ENCODE measurements at regions not wholly inside any gene's neighbourhood (a gene's known extent, or its start where the extent isn't known, plus 50 kb on each side); places are given as distances from the start of the nearest gene placed in this dataset.

GRCh38 chr14:22337521-22337920, 251.5 kb downstream of the DAD1 start:
- ATAC-seq (no peak), DNase-seq (no peak)
- intact Hi-C loops (cut with DNase I): no loop called here

GRCh38 chr14:22336031-22336430, 253.0 kb downstream of the DAD1 start:
- intact Hi-C loops (cut with DNase I): no loop called here
- DNase-seq: no peak
- no peak for ATAC-seq

GRCh38 chr14:22334627-22335026, 254.4 kb downstream of the DAD1 start:
- DNase-seq: no peak
- ATAC-seq: no peak
- intact Hi-C loops (cut with DNase I): no loop called here

GRCh38 chr14:22334275-22334577, 254.8 kb downstream of the DAD1 start:
- intact Hi-C loops (cut with DNase I): no loop called here
- no peak for ATAC-seq
- DNase-seq: no peak

GRCh38 chr14:22333422-22334274, 255.4 kb downstream of the DAD1 start:
- DNase-seq: no peak
- ATAC-seq: peak in 1 of 2 donors; percentile 47
- intact Hi-C loops (cut with DNase I): no loop called here

GRCh38 chr14:22332686-22333421, 256.2 kb downstream of the DAD1 start:
- no peak for ATAC-seq
- intact Hi-C loops (cut with DNase I): no loop called here
- no peak for DNase-seq

- no peak for ATAC-seq
- intact Hi-C loops (cut with DNase I): no loop called here
- DNase-seq: no peak
These were observed 259.7 kb downstream of the DAD1 start for GRCh38 chr14:22329371-22329770.

DNA sequence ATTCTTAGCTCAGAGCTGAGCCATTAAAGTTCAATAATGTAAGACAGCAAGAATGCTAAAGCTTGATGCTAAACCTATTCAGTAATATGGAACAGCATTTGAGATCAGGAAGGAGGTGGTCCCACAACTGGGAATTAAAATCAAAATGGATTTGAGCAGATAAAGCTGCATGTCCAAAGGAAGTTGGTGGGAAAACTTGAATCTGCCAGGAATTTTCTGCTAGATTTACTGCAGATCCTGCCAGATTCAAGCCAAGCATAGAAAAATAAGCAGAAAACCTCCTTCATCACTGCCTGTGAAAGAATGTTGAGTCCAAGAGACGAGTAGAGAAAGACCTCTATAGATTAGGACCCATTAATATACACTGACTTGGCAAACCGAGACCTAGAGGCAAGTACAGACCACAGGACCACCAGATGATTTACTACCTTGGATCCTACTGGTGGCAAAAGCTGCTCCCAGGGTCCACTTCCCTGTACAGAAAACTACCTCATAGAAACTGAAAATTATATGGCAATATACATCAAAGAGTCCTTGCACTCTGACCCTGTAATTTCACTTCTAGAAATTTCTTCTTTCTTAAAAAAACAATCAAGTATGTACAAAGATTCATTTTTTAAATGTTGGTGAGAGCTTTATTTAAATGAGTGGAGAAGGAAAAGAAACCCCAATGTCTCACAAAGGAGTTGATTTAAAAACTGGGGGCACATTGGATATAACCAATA, 263.2 kb downstream of the DAD1 start:
- DNase-seq (no peak), ATAC-seq (no peak)
- intact Hi-C loops (cut with DNase I): no loop called here

DNA sequence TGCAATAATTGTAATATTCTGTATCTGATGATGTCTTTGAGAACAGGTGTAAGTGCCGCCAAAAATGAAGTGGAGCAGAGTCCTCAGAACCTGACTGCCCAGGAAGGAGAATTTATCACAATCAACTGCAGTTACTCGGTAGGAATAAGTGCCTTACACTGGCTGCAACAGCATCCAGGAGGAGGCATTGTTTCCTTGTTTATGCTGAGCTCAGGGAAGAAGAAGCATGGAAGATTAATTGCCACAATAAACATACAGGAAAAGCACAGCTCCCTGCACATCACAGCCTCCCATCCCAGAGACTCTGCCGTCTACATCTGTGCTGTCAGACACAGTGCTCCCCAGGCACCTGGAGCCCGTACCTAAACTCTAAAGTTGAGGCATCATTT, 268.7 kb downstream of the DAD1 start:
- ATAC-seq (no peak), DNase-seq (no peak)
- intact Hi-C loops (cut with DNase I): loop anchor here in 1 of 2 donors (5.0 kb wide), 1 partner anchor 52 kb away; no protein-coding TSS in a partner anchor

DNA sequence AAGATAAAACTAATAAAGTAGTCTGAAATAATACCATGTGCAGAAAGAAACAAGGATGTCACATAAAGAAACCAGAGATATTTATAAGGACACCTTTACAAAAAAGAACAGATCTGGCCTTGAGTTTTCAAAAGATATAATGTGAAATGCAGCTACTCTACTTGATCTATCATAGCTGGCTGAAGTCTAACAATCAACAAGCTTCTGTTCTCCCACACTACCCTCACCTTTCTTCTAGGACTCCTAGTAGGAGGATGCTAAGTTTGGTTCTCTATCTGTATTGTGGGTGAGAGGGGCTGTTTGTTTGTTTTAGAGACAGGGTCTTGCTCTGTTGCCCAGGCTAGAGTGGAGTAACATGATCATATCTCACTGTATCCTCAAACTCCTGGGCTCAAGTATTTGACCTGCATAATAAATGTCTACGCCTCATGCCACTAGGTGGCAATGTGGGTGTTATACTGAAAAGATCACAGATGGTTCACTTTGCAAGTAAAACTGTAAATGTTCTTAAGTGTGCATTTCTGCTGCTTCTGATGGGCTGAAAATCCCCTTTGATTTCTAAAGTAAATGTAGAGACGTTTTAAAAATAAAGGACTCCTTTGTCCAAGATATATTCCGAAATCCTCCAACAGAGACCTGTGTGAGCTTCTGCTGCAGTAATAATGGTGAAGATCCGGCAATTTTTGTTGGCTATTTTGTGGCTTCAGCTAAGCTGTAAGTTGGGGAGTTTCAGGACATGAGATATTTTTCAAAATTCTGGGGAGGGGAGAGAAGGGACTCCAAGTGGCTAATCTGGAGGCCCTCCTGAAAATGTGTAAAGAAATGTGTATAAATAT, 269.3 kb downstream of the DAD1 start:
- ATAC-seq: peak in 1 of 2 donors; percentile 55
- DNase-seq: peak; percentile 60
- intact Hi-C loops (cut with DNase I): loop anchor here (2.0 to 5.0 kb wide), 2 partner anchors 51 to 53 kb away; no protein-coding TSS in a partner anchor

DNA sequence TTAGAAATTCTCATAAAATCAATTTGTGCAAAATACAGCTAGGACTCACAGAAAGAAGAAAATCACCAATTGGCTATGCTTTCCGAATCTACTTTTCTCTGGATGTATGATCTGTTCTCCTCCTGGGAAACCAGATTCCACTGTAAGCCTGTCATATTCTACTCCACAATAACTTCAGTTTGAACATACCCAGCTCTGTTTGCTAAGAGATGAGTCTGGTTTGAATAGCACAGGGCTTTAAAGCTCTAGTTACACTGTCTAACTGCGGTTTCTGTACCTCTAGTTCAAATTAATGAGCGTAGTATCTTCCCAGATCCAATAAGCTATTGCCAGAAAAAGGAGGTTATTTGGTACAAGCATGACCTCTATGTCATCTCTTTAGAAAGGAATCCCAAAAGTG, 270.1 kb downstream of the DAD1 start:
- intact Hi-C loops (cut with DNase I): loop anchor here in 1 of 2 donors (2.0 kb wide), 1 partner anchor 52 kb away; no protein-coding TSS in a partner anchor

GRCh38 chr14:22316473-22316872, 272.6 kb downstream of the DAD1 start:
- DNase-seq: no peak
- intact Hi-C loops (cut with DNase I): no loop called here
- no peak for ATAC-seq

More for the DNA sequence above, 270.1 kb downstream of the DAD1 start:
- DNase-seq (no peak), ATAC-seq (no peak)

DNA sequence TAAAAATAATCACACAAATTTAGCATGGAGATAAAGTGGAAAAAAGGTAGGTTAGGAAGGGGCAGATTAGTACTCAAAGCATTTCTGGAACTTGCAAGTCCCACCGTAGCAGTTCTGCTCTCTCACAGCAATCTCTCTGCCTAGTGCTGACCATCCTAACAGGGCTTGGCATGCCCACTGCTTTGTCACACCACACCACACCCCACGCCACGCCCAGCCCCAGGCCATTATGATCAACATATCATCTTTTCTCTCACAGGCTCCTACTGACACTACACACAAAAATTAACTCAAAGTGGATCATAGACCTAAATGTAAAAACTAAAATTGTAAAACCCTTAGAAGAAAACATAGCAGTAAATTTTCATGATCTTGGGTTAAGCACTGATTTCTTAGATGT, 273.7 kb downstream of the DAD1 start:
- ATAC-seq (no peak), DNase-seq (no peak)
- intact Hi-C loops (cut with DNase I): no loop called here

DNA sequence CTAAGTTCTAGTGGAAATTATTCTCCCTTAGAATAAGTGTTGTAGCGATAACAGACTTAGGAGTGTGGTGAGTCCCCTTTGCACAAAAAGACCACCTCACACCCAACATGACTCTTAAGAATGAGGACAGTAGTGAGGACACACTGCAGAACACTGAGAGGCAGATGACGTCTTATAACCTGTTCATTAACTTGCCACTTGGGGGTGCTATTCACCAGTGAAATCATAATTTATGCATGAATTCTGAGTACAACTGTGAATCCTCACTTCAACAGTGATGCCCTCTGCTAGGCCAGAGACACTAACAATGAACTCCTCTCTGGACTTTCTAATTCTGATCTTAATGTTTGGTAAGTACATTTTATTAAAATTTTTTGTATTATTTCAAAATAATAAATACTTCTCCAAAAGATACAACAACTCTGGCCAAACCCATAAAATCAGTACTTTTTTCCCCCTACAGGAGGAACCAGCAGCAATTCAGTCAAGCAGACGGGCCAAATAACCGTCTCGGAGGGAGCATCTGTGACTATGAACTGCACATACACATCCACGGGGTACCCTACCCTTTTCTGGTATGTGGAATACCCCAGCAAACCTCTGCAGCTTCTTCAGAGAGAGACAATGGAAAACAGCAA, 274.7 kb downstream of the DAD1 start:
- DNase-seq: no peak

GRCh38 chr14:22313172-22313801, 275.7 kb downstream of the DAD1 start:
- DNase-seq (no peak), ATAC-seq (peak; percentile 23 to 31)
- intact Hi-C loops (cut with DNase I): no loop called here

More for the DNA sequence above, 274.7 kb downstream of the DAD1 start:
- ATAC-seq: peak; percentile 73 to 84
- intact Hi-C loops (cut with DNase I): no loop called here

DNA sequence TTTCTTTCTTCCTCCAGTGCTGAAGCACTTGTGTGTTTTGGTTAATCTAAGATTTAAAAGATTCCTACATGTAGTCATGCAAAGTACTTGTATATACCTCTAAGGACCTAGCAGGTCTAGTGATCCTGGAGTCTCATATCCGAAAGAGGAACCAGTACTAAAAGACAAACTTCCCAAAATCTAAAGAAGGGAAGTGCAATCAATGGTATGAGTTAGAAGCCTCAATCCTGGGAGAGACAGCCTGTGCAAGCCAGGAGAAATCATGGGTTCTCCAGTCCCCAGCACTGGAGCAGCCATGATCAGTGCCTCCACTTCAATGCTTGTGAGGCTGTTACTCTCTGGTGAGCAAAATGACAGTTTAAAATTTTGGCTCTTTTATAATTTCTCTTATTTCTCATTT, 277.4 kb downstream of the DAD1 start:
- intact Hi-C loops (cut with DNase I): no loop called here
- no peak for DNase-seq

GRCh38 chr14:22305607-22306006, 283.4 kb downstream of the DAD1 start:
- intact Hi-C loops (cut with DNase I): no loop called here
- DNase-seq (no peak), ATAC-seq (no peak)

More for the DNA sequence above, 277.4 kb downstream of the DAD1 start:
- no peak for ATAC-seq

DNA sequence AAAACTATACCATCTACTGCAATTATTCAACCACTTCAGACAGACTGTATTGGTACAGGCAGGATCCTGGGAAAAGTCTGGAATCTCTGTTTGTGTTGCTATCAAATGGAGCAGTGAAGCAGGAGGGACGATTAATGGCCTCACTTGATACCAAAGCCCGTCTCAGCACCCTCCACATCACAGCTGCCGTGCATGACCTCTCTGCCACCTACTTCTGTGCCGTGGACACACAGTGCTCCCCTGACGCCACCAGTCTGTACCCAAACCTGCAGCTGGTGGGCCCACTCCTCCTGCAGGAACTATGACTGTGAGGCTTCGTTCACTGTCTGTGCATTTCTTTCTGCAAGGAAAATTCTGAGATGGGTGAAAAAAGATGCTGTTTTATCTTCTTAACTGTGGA, 284.7 kb downstream of the DAD1 start:
- DNase-seq: no peak
- intact Hi-C loops (cut with DNase I): no loop called here
- ATAC-seq: no peak
